A204.1 (cell line): ENCODE measurements at regions not wholly inside any gene's neighbourhood (a gene's known extent, or its start where the extent isn't known, plus 50 kb on each side); places are given as distances from the start of the nearest gene placed in this dataset.
"Not testable (repeated sequence)": the region's sequence is repeated elsewhere in the genome, so short reads cannot be mapped to it uniquely, and the experiment has no call there.

Experiments
- FAIRE-seq: peaks from 2 replicates; lab custom pipeline; 2012; peaks lifted over from hg19 to GRCh38; lab: Jason Lieb, UNC

DNA sequence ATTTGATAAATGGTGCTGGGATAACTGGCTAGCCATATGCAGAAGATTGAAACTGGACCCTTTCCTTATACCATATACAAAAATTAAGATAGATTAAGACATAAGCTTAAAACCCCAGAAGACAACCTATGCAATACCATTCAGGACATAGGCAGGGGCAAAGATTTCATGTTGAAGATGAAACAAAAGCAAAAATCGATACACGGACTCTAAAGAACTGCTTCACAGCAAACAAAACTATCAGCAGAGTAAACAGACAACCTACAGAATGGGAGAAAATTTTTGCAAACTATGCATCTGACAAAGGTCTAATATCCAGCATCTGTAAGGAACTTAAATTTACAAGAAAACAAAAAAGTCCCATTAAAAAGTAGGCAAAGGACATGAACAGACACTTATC, 255.9 kb downstream of the TINAG start:
- not testable (repeated sequence) for FAIRE-seq

DNA sequence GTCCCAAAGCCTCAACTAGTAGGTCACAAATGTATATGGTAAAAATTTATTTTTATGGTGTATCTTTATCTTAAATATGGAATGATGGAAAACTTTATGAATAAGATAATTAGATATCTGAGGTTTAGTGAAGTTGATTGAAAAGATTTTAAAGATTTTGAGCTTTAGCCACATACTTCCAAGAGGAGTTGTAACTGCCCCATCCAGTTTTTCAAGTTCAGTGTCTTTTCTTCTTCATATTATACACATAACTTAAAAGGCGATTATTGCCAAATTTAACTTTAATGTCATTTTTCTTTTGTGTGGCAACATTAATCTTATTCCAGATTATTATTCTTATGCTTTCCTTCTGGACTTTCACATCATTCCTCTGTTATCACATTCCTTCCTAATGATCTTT, 266.4 kb downstream of the TINAG start:
- FAIRE-seq: no peak

DNA sequence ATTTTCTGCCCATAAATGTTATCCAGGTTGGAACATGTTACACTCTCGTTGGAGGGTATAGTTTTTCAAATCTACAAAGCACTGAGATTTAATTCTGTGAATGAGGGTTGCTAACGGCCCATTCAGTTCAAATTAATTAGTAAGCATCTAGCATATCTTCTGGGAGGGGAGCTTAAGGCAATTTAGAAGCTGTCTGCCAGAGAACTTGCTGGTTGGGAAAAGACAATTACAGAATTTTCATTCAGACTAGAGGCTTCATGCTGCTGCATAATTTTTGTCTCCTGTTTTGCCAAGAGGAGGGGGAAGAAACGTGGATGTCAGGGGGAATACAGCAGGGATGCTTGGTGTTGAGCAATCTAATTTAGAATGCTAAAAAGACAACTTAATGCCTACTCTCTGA, 268.3 kb upstream of the FAM83B start:
- no peak for FAIRE-seq

DNA sequence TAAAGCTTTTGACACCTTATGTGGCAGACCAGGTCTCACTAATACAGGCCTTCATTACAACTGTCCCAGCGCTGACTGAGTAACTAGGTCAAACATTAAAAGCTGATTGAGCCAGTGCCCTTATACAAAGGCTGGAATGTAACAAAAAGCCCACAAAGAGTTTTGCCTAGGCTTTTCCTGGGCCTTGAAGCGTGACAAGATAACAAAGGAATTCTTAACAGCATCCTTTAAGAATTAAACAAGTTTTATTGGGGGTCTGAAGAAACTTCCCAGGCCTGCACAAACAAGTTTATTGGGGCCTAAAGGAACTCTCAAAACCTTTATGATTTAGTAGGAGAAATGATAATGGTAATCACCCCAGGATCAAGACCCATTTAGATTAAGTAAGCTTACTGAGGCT, 267.6 kb upstream of the FAM83B start:
- FAIRE-seq: no peak

DNA sequence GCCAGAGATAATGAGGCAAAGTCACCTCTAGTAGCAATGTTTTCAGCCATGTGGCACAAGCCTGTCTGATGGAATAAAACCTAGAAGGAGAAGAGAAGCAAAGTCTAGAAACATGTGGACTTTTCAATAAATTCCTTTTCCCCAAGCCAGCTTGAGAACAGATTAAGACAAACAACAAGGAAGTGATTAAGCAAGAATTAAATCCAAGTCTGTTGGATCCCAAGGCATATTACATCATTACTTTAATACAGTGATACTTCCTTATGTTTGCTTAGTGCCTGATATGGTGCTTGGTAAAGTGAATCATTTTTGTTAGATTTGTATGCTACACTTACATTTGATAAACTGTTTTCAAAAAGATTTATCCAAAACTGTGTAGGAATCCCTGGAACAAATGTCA, 260.3 kb upstream of the FAM83B start:
- no peak for FAIRE-seq

DNA sequence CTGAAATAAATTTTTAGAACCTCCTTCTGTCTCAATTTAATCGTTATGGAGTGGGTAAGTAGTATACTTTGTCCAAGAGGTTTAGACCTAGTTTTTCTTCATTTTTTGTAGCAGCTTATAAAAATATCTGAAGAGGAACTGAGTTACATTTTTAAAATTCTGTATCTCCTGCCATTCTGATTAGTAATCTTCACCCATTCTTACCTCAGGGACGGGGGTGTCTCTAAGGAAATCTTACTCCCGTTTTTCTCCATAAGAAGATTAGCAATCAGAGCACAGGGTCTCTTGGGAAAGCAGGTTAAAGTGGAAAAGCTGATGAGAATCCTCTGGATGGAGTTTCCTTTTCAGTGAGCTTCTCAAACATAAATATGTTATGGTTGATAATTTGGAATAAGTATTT, 259.3 kb upstream of the FAM83B start:
- FAIRE-seq: no peak

DNA sequence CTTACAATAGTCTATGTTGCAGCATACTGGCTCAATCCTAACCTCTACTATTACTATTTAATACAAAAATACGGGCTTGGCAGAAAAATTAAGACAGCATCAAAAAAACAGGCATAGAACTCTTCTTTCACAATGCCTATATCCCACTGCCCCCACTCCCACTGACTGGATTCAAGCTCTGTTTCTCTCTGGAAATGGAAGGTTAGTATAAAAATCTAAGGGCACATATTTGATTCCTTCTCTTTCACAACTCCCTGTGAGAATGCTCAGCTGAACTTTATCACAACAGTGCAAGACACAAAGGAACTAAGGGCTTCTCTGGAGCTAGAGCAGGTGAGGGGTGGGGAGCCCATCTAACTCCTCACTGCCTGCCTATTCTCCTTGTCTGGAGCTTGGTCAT, 258.4 kb upstream of the FAM83B start:
- FAIRE-seq: no peak

DNA sequence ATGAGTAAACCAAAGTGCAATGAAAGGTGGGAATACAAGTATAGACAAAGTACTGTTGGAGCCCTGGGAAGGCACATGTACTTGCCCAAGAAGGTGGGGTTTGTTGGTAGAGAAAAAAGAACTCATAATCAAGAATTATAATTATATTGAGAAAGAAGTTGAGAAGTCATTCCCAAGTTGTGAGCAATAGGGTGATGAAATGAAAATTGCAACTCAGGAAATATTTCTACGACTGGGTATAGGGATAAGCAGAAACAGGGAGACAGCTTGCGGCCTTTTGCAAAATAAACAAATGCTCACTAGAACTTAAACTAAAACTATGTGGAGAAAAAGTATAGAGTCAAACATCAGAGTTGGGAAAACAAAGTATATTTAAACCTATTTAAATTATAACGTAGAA, 250.7 kb upstream of the FAM83B start:
- no peak for FAIRE-seq

DNA sequence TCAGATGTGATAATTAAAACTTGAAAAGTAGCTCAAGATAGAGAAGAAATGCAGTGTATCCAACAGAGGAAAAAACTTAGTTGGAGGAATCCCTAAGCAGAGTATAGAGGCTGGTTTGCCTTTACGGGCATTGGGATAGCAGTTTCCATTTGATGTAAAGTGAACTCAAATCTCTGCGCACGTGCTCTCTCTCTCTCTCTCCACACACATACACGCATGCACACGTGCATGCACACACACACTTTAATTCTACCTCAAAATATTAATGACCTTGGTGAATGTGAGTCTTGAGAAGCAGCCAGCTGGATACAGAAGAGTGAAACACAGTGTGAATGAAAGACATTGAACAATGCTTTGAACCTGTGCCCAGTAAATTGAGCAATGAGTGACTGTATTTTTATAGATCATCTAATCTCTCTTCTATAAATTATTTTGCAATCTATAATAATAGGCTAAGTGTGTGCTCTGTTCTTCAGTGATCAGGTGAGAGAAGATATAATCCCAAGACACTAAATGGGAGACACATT, 247.7 kb upstream of the FAM83B start:
- FAIRE-seq: no peak

DNA sequence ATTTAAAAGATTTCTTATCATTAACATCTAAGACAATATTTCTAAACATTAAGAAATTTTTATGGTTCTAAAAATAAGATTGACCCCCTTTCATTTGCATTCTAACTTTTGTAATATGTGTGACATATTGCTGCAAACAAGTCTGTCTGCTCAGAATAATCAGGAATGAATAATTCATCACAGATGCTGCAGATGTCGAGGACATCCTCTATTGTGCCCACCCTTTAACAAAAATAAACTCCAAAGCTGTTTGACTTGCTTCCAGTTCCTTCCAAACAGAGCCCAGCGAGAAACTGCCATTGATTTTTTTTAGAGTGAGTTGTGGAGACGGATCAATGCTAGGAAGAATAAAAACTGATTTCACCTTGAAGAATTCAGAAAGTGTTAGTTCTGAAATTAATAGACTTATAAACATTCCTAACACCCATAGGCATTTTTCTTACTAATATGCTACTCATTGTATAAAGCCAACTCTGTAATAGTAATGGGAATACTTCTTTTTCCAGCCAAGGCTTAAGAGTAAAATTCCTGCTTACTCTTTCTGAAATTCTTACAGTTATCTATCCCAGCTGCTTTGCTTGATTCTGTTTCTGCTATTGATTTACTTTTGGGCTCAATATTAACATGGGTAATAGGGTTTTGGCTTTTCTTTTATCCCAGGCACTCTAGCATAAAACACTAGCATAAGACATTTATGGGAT, 244.8 kb upstream of the FAM83B start:
- no peak for FAIRE-seq

DNA sequence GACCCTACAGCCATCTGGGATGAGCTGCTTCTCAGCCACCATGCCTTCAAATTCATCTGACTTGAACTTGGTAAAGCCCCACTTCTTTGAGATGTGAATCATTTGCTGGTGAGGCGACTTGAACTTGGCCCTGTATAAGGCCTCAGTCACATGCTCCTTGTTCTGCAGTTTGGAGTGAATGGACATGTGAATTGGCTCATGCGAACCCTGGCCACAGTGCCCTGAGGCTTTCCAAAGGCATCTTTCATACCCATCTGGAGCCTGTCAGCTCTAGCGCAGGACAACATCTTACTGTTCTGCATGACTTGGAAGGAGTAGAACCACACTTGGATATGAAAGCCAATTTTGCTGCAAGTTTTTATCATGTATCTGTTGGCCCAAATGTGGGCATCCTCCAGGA, 244.0 kb upstream of the FAM83B start:
- no peak for FAIRE-seq

DNA sequence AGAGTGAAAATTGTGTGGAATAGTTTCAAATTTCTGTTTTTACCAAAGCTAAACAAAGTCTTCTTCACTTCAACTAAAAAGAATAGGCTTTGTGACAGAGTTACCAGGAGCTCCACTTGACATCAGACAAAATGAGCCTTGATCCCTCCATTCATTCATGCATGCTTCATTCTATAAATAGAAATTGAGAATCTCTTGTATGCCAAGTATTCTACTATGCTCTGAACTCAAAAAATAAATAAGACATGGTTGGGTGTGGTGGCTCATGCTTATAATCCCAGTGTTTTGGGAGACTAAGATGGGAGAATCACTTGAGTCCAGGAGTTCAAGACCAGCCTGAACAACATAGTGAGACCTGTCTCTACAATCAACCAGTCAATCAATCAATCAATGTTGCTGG, 236.6 kb upstream of the FAM83B start:
- FAIRE-seq: no peak

DNA sequence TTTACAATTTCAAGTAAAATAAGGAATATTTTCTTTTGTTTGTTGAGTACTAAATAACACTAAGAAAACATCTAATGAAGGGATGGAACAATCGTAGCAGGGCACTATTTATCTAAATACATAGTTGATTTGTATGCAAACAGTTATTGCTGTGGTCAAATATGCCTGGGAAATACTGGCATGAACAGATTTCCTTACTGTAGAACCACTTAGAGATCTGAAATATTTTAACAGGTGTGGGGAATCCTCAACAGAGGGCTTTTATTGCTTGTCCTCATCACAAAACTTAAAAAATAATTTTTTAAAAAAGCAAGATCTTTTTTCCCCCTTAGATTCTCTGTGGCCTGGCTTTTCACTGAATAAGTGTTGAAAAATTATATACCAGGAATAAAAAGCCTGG, 233.0 kb upstream of the FAM83B start:
- FAIRE-seq: no peak

DNA sequence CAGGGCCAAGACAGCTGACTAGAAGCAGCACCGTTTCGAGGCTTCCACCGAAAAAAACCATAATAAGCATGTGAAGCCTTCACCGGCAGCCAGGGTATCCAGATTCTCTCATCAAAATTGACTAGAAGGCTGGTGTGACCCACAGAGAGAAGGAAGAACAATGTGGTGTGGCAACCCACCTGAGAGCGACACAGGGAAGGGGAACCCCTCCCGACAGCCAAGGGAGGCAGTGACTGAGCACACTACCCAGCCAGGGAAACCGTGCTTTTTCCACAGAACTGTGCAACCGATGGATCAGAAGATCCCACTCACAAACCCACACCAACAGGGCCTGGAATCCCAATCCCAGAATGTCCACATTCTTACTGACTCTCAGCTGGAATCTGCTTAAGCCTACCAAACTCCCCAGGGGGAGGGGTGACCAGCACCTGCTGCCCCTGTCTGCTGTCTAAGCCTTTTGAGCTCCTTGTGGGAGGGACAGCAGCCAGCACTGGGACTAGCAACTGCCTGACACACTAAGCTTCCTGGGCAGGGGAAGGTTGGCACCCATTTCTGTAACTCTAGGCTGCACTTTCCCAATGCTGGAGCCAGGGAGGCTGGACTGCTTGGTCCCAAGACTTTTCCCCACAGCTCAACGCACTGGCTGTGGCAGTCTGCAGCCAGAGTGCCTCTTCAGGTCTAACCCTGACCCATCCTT, 231.9 kb upstream of the FAM83B start:
- FAIRE-seq: no peak

DNA sequence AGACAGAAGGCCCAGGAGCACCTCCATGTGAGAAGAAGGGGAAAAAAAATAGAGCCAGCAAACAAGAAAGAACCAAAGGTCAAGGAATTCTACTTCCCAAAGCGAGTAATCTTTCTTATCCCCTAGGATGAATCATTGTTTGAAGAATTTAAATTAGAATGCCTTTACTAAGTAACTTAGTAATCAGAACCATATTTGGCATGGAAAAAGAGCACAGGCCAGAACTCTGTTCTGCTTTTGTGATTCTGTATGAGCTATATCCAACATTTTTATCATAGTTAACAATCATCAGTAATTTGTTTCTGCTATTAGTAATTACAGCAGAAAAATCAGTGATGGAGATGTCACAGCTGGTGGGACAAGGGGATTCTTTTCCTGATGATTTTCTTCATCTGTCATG, 228.8 kb upstream of the FAM83B start:
- FAIRE-seq: no peak

DNA sequence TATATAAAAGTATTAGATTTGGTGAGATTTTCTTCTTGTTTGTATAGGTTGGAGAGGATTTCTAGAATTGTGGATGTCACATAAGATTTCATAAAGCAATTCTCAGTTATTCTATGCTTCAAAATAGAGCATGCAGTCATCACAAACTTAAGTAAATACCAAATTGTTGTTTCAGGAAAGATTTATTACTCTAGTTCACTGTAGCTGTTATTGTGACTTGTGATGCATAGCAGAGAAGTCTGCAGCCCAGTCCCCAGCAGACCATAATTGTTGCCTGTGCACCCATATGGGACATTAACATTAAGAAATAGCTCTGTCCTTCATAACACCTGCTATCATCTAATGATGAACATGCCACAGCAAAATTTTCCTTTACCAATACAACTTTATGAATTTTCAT, 228.0 kb upstream of the FAM83B start:
- no peak for FAIRE-seq

DNA sequence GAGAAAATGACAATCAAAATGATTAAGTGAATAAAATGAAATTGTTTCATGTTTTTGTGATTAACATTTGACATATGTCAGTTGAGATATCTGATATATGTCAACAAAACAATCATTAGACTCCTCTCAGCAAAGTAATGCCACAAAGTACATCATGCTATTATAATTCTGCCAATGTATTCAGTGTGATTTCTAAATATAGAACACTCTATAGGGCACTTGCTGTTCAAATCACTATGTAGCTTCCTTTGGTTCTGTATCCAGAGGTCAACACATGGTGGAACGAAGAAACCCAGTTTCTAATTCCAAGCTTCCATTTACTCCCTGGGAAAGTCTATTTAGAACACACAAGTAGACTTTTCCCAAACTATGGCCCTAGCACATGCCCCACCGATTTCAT, 227.5 kb upstream of the FAM83B start:
- FAIRE-seq: no peak

DNA sequence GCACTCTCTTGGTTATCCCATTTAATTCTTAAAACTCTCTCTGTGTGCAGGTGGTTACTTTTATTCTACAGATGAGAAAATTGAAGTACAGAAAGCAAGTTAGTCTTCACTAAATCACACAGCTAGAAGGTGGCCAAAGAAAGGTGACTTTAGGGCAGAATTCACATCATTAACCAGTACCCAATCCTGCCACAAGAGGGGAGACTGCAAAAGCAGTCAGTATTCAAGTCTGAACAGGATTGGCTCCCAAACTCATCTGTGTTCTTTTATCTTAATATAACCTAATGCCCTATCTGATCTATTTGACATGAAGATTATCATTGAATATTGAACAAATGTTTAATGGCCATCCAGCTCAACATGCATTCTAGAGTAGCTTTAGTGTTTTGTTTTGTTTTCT, 225.3 kb upstream of the FAM83B start:
- no peak for FAIRE-seq

DNA sequence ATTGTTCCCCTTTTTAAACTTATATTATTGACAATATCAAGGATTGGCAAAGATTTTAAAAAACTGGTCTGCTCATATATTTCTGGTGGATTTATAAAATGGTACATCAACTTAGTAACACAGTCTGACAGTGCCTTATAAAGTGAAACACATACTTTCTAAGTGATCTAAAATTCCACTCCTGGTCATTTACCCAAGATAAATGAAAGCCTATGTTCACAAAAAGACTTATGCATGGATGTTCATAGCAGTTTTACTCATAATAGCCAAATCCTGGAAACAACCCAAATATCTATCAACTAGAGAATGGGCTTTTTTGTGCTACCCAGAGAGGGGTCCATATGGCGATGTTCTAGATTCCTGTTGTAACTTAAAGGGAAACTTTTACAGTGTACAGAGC, 222.4 kb upstream of the FAM83B start:
- FAIRE-seq: no peak

DNA sequence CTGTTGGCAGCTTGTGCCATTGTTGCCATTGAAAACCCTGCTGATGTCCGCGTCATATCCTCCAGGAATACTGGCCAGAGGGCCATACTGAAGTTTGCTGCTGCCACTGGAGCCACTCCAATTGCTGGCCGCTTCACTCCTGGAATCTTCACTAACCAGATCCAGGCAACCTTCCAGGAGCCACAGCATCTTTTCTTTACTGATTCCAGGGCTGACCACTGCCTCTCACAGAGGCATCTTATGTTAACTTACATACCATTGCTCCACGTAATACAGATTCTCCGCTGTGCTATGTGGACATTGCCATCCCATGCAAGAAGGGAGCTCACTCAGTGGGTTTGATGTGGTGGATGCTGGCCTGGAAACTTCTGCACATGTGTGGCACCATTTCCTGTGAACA, 221.8 kb upstream of the FAM83B start:
- FAIRE-seq: no peak

DNA sequence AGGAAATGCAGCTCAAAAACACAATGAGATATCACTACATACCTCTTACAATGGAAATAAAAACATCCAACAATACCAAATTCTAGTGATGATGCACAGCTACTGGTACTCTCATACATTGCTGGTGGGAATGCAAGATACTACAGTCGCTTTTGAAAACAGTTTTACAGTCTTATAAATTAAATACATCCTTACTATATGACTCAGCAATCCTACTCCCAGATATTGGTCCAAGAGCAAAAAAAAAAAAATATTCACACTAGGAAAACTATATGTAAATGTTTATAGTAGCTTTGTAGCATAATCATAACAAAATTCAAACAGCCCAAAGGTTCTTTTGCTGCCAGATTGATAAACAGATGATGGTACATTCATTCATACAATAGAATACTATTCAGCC, 217.4 kb upstream of the FAM83B start:
- no peak for FAIRE-seq

DNA sequence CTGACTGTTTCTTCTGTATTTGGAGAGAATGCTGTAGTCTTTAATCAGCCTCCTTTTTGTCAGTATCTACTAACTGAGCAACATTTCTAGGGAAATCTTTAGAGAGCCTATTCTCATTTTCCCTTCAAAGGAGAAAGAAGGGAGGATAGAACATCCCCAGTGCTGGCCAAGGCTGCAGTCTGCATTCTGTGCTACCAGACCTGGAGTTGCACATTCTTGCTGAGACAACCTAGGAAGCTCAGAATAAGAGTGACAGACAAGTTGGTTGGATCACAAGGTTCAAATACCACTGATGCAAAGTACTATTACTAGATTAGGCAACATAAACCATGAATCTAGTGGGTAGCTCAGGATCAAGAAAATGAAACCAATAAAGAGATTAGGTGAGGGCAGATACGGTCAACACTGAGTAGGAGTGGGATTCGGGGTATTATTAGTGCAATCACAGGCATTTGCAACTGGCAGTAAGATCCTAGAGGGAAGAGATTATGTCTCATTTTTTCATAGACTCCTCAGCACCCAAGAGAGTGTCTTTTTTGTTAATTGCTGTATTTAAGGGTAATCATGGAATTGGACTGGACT, 213.5 kb upstream of the FAM83B start:
- FAIRE-seq: no peak

DNA sequence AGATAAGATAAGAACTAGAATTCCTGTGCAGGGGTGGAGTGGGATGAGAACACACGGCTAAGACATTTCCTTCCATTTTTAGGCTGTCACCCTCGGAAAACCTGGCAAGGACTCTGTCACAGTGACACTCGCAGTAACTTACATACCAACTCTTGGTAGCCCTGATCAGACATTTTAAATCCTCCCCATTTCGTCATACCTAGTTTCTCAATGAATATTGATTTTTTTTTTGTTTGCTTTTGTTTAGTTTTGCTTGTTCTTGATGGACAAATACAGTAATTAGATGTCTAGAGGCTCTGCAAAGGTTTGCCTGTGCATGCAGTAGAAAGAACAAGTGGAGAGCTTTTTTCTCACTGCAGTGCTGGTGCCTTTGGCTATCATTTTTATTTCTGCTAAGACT, 213.0 kb upstream of the FAM83B start:
- FAIRE-seq: no peak

DNA sequence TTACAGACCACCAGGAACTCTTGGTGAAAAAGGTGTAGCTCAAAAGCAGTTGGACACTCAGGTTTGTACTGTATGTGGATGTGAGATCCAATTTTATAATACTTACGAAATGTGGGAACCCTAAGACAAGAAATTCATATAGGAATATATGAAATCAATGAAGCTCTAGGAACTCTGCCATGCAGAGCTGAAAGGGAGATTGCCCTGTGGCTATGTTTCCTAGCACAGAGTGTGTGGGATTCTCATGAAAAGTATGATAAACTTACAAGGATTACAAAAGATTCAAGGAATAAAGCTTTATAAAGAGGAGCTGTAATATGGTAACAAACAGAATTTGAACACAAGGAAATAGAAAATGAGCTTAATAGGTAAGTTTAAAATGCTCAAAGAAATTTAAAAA, 205.7 kb upstream of the FAM83B start:
- FAIRE-seq: no peak
